Stimulated activated naive CD8-positive, alpha-beta T cell treated with anti-CD3 and anti-CD28 coated beads, Interleukin-15, amount 100 ng/mL, for 72 hours (primary cell): ENCODE measurements at regions not wholly inside any gene's neighbourhood (a gene's known extent, or its start where the extent isn't known, plus 50 kb on each side); places are given as distances from the start of the nearest gene placed in this dataset.

Experiments used
- ATAC-seq: fragments of 150-1000 bp; cut with Tn5 transposase; 2 replicates; pipeline ENCODE4 v1.10.0; 2021; ENCODE audit warnings: mild to moderate bottlenecking, moderate library complexity
- DNase-seq, 2 donors: peaks; one replicate each; pipeline ENCODE4 v3.0.0; 2021 to 2022
- H3K27ac Mint-ChIP-seq, 2 donors: one replicate each; pipeline ENCODE4 v1.8.0; 2022; ENCODE audit warnings: mild to moderate bottlenecking in 2 of 2, mixed read lengths in 2 of 2, moderate library complexity in 2 of 2
- H3K27me3 Mint-ChIP-seq: one replicate; pipeline ENCODE4 v1.8.0; 2022; ENCODE audit warnings: mixed read lengths
- H3K4me1 Mint-ChIP-seq: one replicate; pipeline ENCODE4 v1.8.0; 2022; ENCODE audit warnings: mild to moderate bottlenecking, mixed read lengths
- H3K4me3 Mint-ChIP-seq, 2 donors: one replicate each; pipeline ENCODE4 v1.8.0; 2022; ENCODE audit warnings: mild to moderate bottlenecking in 2 of 2, mixed read lengths in 2 of 2, moderate library complexity in 1 of 2
- H3K9me3 Mint-ChIP-seq, 2 donors: one replicate each; pipeline ENCODE4 v1.8.0; 2022; ENCODE audit warnings: mixed read lengths in 2 of 2

GRCh38 chr5:167908606-167909005 lies 382.8 kb upstream of the WWC1 start:
- no peaks in the 10 kb centered on the region for H3K4me1 Mint-ChIP-seq
- no peak for DNase-seq
- no peaks in the 10 kb centered on the region for H3K27me3 Mint-ChIP-seq
- H3K9me3 Mint-ChIP-seq, result no peaks in the 10 kb centered on the region
- H3K4me3 Mint-ChIP-seq, result no peak overlapping the region
- H3K27ac Mint-ChIP-seq, result no peak overlapping the region
- ATAC-seq, result no peak

GRCh38 chr5:167912941-167913665 lies 378.3 kb upstream of the WWC1 start:
- Mint-ChIP-seq H3K9me3 (peaks cover 0 to 6% of the 10 kb centered on the region in 2 donors), H3K4me1 (no peaks in the 10 kb centered on the region), H3K27ac (no peak overlapping the region), H3K4me3 (no peak overlapping the region), H3K27me3 (no peaks in the 10 kb centered on the region)
- no peak for DNase-seq
- ATAC-seq, result no peak

- H3K4me3 Mint-ChIP-seq, result no peak overlapping the region
- ATAC-seq, result no peak
- H3K4me1 Mint-ChIP-seq, result no peaks in the 10 kb centered on the region
- DNase-seq, result no peak
- no peak overlapping the region for H3K27ac Mint-ChIP-seq
- peaks cover 0 to 10% of the 10 kb centered on the region in 2 donors for H3K9me3 Mint-ChIP-seq
- H3K27me3 Mint-ChIP-seq, result no peaks in the 10 kb centered on the region
These were observed 376.2 kb upstream of the WWC1 start for GRCh38 chr5:167915237-167915636.

- Mint-ChIP-seq H3K27me3 (no peaks in the 10 kb centered on the region), H3K27ac (no peak overlapping the region), H3K4me1 (no peaks in the 10 kb centered on the region), H3K4me3 (no peak overlapping the region), H3K9me3 (peaks cover 2 to 10% of the 10 kb centered on the region in 2 donors)
- DNase-seq (no peak), ATAC-seq (no peak)
These were observed 375.2 kb upstream of the WWC1 start for GRCh38 chr5:167916261-167916691.

- ATAC-seq, result no peak
- no peak overlapping the region for H3K27ac Mint-ChIP-seq
- no peaks in the 10 kb centered on the region for H3K4me1 Mint-ChIP-seq
- H3K27me3 Mint-ChIP-seq, result no peaks in the 10 kb centered on the region
- DNase-seq, result no peak
- H3K4me3 Mint-ChIP-seq, result no peak overlapping the region
- peaks cover 5 to 10% of the 10 kb centered on the region in 2 donors for H3K9me3 Mint-ChIP-seq
These were observed 374.7 kb upstream of the WWC1 start for GRCh38 chr5:167916706-167917105.

- no peak overlapping the region for H3K27ac Mint-ChIP-seq
- DNase-seq, result no peak
- peaks cover 5 to 10% of the 10 kb centered on the region in 2 donors for H3K9me3 Mint-ChIP-seq
- ATAC-seq, result no peak
- no peak overlapping the region for H3K4me3 Mint-ChIP-seq
- H3K4me1 Mint-ChIP-seq, result no peaks in the 10 kb centered on the region
- no peaks in the 10 kb centered on the region for H3K27me3 Mint-ChIP-seq
These were observed 373.1 kb upstream of the WWC1 start for GRCh38 chr5:167918184-167918812.

- Mint-ChIP-seq H3K27me3 (no peaks in the 10 kb centered on the region), H3K4me3 (no peak overlapping the region), H3K27ac (no peak overlapping the region), H3K9me3 (peaks cover 5 to 10% of the 10 kb centered on the region in 2 donors), H3K4me1 (no peaks in the 10 kb centered on the region)
- DNase-seq, result no peak
- no peak for ATAC-seq
These were observed 372.5 kb upstream of the WWC1 start for GRCh38 chr5:167918813-167919483.

- Mint-ChIP-seq H3K9me3 (peaks cover 4 to 5% of the 10 kb centered on the region in 2 donors), H3K4me3 (no peak overlapping the region), H3K27ac (no peak overlapping the region), H3K27me3 (no peaks in the 10 kb centered on the region), H3K4me1 (no peaks in the 10 kb centered on the region)
- DNase-seq (no peak), ATAC-seq (no peak)
These were observed 370.9 kb upstream of the WWC1 start for GRCh38 chr5:167920589-167920988.

GRCh38 chr5:167921796-167922195 lies 369.6 kb upstream of the WWC1 start:
- no peaks in the 10 kb centered on the region for H3K4me1 Mint-ChIP-seq
- DNase-seq, result no peak
- no peak overlapping the region for H3K4me3 Mint-ChIP-seq
- no peak overlapping the region for H3K27ac Mint-ChIP-seq
- peaks cover 4 to 5% of the 10 kb centered on the region in 2 donors for H3K9me3 Mint-ChIP-seq
- H3K27me3 Mint-ChIP-seq, result no peaks in the 10 kb centered on the region
- ATAC-seq, result no peak

GRCh38 chr5:167923396-167923795 lies 368.0 kb upstream of the WWC1 start:
- H3K27me3 Mint-ChIP-seq, result no peaks in the 10 kb centered on the region
- DNase-seq, result no peak
- no peak overlapping the region for H3K27ac Mint-ChIP-seq
- H3K4me3 Mint-ChIP-seq, result no peak overlapping the region
- no peak for ATAC-seq
- no peaks in the 10 kb centered on the region for H3K4me1 Mint-ChIP-seq
- H3K9me3 Mint-ChIP-seq, result peaks cover 4 to 5% of the 10 kb centered on the region in 2 donors

- no peaks in the 10 kb centered on the region for H3K4me1 Mint-ChIP-seq
- DNase-seq (no peak), ATAC-seq (no peak)
- H3K4me3 Mint-ChIP-seq, result no peak overlapping the region
- no peak overlapping the region for H3K27ac Mint-ChIP-seq
- peaks cover 0 to 7% of the 10 kb centered on the region in 2 donors for H3K9me3 Mint-ChIP-seq
- no peaks in the 10 kb centered on the region for H3K27me3 Mint-ChIP-seq
These were observed 361.6 kb upstream of the WWC1 start for GRCh38 chr5:167929841-167930240.

GRCh38 chr5:167934551-167934971 lies 356.9 kb upstream of the WWC1 start:
- Mint-ChIP-seq H3K4me3 (no peak overlapping the region), H3K27me3 (no peaks in the 10 kb centered on the region), H3K9me3 (peaks cover 7% of the 10 kb centered on the region in 2 donors), H3K4me1 (no peaks in the 10 kb centered on the region), H3K27ac (no peak overlapping the region)
- ATAC-seq, result peak; percentile 9
- DNase-seq, result no peak

GRCh38 chr5:167936022-167936421 lies 355.4 kb upstream of the WWC1 start:
- Mint-ChIP-seq H3K9me3 (peaks cover 7% of the 10 kb centered on the region in 2 donors), H3K27ac (no peak overlapping the region), H3K4me3 (no peak overlapping the region), H3K4me1 (no peaks in the 10 kb centered on the region), H3K27me3 (no peaks in the 10 kb centered on the region)
- no peak for ATAC-seq
- DNase-seq, result no peak

- Mint-ChIP-seq H3K4me1 (no peaks in the 10 kb centered on the region), H3K27me3 (no peaks in the 10 kb centered on the region), H3K27ac (no peak overlapping the region), H3K9me3 (peaks cover 7% of the 10 kb centered on the region in 2 donors), H3K4me3 (no peak overlapping the region)
- ATAC-seq (no peak), DNase-seq (no peak)
These were observed 354.4 kb upstream of the WWC1 start for GRCh38 chr5:167936944-167937634.

GRCh38 chr5:167937635-167937998 lies 353.8 kb upstream of the WWC1 start:
- Mint-ChIP-seq H3K9me3 (peaks cover 7% of the 10 kb centered on the region in 2 donors), H3K4me3 (no peak overlapping the region), H3K4me1 (no peaks in the 10 kb centered on the region), H3K27me3 (no peaks in the 10 kb centered on the region), H3K27ac (no peak overlapping the region)
- ATAC-seq, result no peak
- no peak for DNase-seq

- DNase-seq (no peak), ATAC-seq (no peak)
- no peak overlapping the region for H3K4me3 Mint-ChIP-seq
- H3K27me3 Mint-ChIP-seq, result no peaks in the 10 kb centered on the region
- H3K9me3 Mint-ChIP-seq, result peaks cover under 1 to 7% of the 10 kb centered on the region in 2 donors
- no peaks in the 10 kb centered on the region for H3K4me1 Mint-ChIP-seq
- H3K27ac Mint-ChIP-seq, result no peak overlapping the region
These were observed 351.8 kb upstream of the WWC1 start for GRCh38 chr5:167939686-167940085.
